ENCODE measurements at regions not wholly inside any gene's neighbourhood (a gene's known extent, or its start where the extent isn't known, plus 50 kb on each side); places are given as distances from the start of the nearest gene placed in this dataset.
A peak's percentile ranks its signal among the peaks of the same experiment; 100 is the strongest.

- H3K9ac ChIP-seq (ENCODE audit: low read depth in 1 of 2, low read length in 2 of 2): no peak overlapping the region
- H3K27me3 ChIP-seq (ENCODE audit: control insufficient read depth in 4 of 4, insufficient read depth in 4 of 4, low read length in 3 of 4): no peaks in the 10 kb centered on the region
- H3K27ac ChIP-seq (ENCODE audit: low read depth in 1 of 2, low read length in 2 of 2): no peak overlapping the region
- DNase-seq (ENCODE audit: low spot score): no peak
- TF ChIP-seq GABPA (IDR thresholded peaks at IDR 0.05 in 1 of 2, conservative IDR thresholded peaks at IDR 0.05 in 1 of 2) (no peak), HNF4G (IDR thresholded peaks at IDR 0.05) (no peak), TAF1 (conservative IDR thresholded peaks at IDR 0.05) (no peak), FOXA2 (IDR thresholded peaks at IDR 0.05) (no peak)
- TF ChIP-seq, protein P1, sequence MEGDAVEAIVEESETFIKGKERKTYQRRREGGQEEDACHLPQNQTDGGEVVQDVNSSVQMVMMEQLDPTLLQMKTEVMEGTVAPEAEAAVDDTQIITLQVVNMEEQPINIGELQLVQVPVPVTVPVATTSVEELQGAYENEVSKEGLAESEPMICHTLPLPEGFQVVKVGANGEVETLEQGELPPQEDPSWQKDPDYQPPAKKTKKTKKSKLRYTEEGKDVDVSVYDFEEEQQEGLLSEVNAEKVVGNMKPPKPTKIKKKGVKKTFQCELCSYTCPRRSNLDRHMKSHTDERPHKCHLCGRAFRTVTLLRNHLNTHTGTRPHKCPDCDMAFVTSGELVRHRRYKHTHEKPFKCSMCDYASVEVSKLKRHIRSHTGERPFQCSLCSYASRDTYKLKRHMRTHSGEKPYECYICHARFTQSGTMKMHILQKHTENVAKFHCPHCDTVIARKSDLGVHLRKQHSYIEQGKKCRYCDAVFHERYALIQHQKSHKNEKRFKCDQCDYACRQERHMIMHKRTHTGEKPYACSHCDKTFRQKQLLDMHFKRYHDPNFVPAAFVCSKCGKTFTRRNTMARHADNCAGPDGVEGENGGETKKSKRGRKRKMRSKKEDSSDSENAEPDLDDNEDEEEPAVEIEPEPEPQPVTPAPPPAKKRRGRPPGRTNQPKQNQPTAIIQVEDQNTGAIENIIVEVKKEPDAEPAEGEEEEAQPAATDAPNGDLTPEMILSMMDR (IDR thresholded peaks at IDR 0.05; ENCODE audit: low read depth, low read length, missing input control): no peak
- TF ChIP-seq, protein P2, sequence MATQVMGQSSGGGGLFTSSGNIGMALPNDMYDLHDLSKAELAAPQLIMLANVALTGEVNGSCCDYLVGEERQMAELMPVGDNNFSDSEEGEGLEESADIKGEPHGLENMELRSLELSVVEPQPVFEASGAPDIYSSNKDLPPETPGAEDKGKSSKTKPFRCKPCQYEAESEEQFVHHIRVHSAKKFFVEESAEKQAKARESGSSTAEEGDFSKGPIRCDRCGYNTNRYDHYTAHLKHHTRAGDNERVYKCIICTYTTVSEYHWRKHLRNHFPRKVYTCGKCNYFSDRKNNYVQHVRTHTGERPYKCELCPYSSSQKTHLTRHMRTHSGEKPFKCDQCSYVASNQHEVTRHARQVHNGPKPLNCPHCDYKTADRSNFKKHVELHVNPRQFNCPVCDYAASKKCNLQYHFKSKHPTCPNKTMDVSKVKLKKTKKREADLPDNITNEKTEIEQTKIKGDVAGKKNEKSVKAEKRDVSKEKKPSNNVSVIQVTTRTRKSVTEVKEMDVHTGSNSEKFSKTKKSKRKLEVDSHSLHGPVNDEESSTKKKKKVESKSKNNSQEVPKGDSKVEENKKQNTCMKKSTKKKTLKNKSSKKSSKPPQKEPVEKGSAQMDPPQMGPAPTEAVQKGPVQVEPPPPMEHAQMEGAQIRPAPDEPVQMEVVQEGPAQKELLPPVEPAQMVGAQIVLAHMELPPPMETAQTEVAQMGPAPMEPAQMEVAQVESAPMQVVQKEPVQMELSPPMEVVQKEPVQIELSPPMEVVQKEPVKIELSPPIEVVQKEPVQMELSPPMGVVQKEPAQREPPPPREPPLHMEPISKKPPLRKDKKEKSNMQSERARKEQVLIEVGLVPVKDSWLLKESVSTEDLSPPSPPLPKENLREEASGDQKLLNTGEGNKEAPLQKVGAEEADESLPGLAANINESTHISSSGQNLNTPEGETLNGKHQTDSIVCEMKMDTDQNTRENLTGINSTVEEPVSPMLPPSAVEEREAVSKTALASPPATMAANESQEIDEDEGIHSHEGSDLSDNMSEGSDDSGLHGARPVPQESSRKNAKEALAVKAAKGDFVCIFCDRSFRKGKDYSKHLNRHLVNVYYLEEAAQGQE (IDR thresholded peaks at IDR 0.05): no peak
- WGBS: 83% methylated on average over 5 of the region's 5 CpGs
- no peaks in the 10 kb centered on the region for H3K9me3 ChIP-seq (ENCODE audit: control insufficient read depth in 4 of 4, low read length in 3 of 4)
- H3K4me3 ChIP-seq (ENCODE audit: low read depth in 1 of 3, low read length in 3 of 3): no peak overlapping the region
- peaks cover 0 to 4% (median 0%) of the 10 kb centered on the region in 4 donors for H3K4me1 ChIP-seq (ENCODE audit: control insufficient read depth in 4 of 4, insufficient read depth in 4 of 4, low read length in 3 of 4)
- no peaks in the 10 kb centered on the region for H3K36me3 ChIP-seq (ENCODE audit: control insufficient read depth in 4 of 4, insufficient read depth in 3 of 4, low read depth in 1 of 4, low read length in 3 of 4)
Observed at GRCh38 chr1:231092380-231092779, 52.3 kb upstream of the FAM89A start.

DNA sequence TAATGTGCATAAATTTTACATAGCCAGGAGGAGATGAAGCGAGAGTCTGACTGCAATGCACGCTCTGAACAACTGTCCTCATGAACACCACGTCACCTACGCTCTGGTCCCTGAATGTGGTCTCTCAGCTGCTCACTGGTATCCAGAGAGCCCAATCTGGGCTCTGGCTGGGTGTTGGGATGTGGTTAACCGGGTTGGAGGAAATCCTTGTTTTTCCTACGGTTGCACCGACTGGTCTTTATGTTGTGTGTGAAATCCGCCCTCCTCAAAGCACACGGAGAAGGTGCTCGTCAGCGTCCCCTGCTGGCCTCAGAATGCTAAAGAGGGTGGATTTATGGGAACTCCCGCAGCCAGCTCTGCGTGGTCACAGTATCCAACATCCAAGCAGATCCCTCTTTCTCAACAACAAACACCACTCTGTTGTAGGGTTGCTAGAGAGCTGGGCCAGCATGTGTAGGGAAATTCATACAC, 51.8 kb upstream of the FAM89A start:
- TF ChIP-seq TAF1 (conservative IDR thresholded peaks at IDR 0.05) (no peak), FOXA2 (IDR thresholded peaks at IDR 0.05) (no peak), RXRA (IDR thresholded peaks at IDR 0.05) (no peak), RAD21 (IDR thresholded peaks at IDR 0.05) (peak; percentile 68 to 81), HNF4G (IDR thresholded peaks at IDR 0.05) (no peak), ZBTB33 (IDR thresholded peaks at IDR 0.05) (no peak), EGR1 (IDR thresholded peaks at IDR 0.05; ENCODE audit: low read depth in 2 of 2) (no peak), HNF4A (conservative IDR thresholded peaks at IDR 0.05) (no peak), FOXA1 (IDR thresholded peaks at IDR 0.05) (no peak), NR2F2 (IDR thresholded peaks at IDR 0.05) (no peak), ATF3 (IDR thresholded peaks at IDR 0.05) (no peak), JUND (IDR thresholded peaks at IDR 0.05) (no peak)
- TF ChIP-seq, protein P1 (IDR thresholded peaks at IDR 0.05; ENCODE audit: low read depth, low read length, missing input control): peak; percentile 54
- TF ChIP-seq, protein P2 (IDR thresholded peaks at IDR 0.05): no peak

More for the DNA sequence above, 51.8 kb upstream of the FAM89A start:
- H3K36me3 ChIP-seq (ENCODE audit: control insufficient read depth in 4 of 4, insufficient read depth in 3 of 4, low read depth in 1 of 4, low read length in 3 of 4): no peaks in the 10 kb centered on the region
- no peaks in the 10 kb centered on the region for H3K27me3 ChIP-seq (ENCODE audit: control insufficient read depth in 4 of 4, insufficient read depth in 4 of 4, low read length in 3 of 4)
- H3K4me1 ChIP-seq (ENCODE audit: control insufficient read depth in 4 of 4, insufficient read depth in 4 of 4, low read length in 3 of 4): peaks cover 0 to 4% (median 0%) of the 10 kb centered on the region in 4 donors
- H3K27ac ChIP-seq (ENCODE audit: low read depth in 1 of 2, low read length in 2 of 2): no peak overlapping the region
- H3K4me3 ChIP-seq (ENCODE audit: low read depth in 1 of 3, low read length in 3 of 3): no peak overlapping the region
- WGBS: 58% methylated on average over 13 of the region's 13 CpGs
- H3K9ac ChIP-seq (ENCODE audit: low read depth in 1 of 2, low read length in 2 of 2): no peak overlapping the region
- peak; percentile 67 for DNase-seq (ENCODE audit: low spot score)
- H3K9me3 ChIP-seq (ENCODE audit: control insufficient read depth in 4 of 4, low read length in 3 of 4): no peaks in the 10 kb centered on the region
